ENCODE measurements at regions not wholly inside any gene's neighbourhood (a gene's known extent, or its start where the extent isn't known, plus 50 kb on each side); places are given as distances from the start of the nearest gene placed in this dataset.

- DNase-seq (ENCODE audit: extremely low read depth, low read depth), result no peak
Measured at GRCh38 chr17:72338304-72338703, 217.5 kb downstream of the SOX9 start.

- DNase-seq (ENCODE audit: extremely low read depth, low read depth), result peak; percentile 89
Measured at GRCh38 chr17:72338847-72339790, 218.3 kb downstream of the SOX9 start.

- DNase-seq (ENCODE audit: extremely low read depth, low read depth), result no peak
Measured at GRCh38 chr17:72340836-72341235, 220.0 kb downstream of the SOX9 start.

GRCh38 chr17:72342061-72342460 is 221.2 kb downstream of the SOX9 start:
- no peak for DNase-seq (ENCODE audit: extremely low read depth, low read depth)

GRCh38 chr17:72342627-72343527 is 222.1 kb downstream of the SOX9 start:
- DNase-seq (ENCODE audit: extremely low read depth, low read depth), result no peak

GRCh38 chr17:72343911-72344310 is 223.1 kb downstream of the SOX9 start:
- no peak for DNase-seq (ENCODE audit: extremely low read depth, low read depth)

- no peak for DNase-seq (ENCODE audit: extremely low read depth, low read depth)
Measured at GRCh38 chr17:72344613-72345012, 223.8 kb downstream of the SOX9 start.

GRCh38 chr17:72345088-72345487 is 224.3 kb downstream of the SOX9 start:
- no peak for DNase-seq (ENCODE audit: extremely low read depth, low read depth)

- DNase-seq (ENCODE audit: extremely low read depth, low read depth), result no peak
Measured at GRCh38 chr17:72345536-72345935, 224.7 kb downstream of the SOX9 start.

- DNase-seq (ENCODE audit: extremely low read depth, low read depth), result no peak
Measured at GRCh38 chr17:72346306-72346705, 225.5 kb downstream of the SOX9 start.

GRCh38 chr17:72349011-72349410 is 228.2 kb downstream of the SOX9 start:
- no peak for DNase-seq (ENCODE audit: extremely low read depth, low read depth)

- DNase-seq (ENCODE audit: extremely low read depth, low read depth), result no peak
Measured at GRCh38 chr17:72349491-72349995, 228.7 kb downstream of the SOX9 start.

GRCh38 chr17:72350073-72350472 is 229.3 kb downstream of the SOX9 start:
- DNase-seq (ENCODE audit: extremely low read depth, low read depth), result no peak

GRCh38 chr17:72351365-72351764 is 230.5 kb downstream of the SOX9 start:
- DNase-seq (ENCODE audit: extremely low read depth, low read depth), result no peak

GRCh38 chr17:72351884-72352346 is 231.1 kb downstream of the SOX9 start:
- DNase-seq (ENCODE audit: extremely low read depth, low read depth), result no peak

- no peak for DNase-seq (ENCODE audit: extremely low read depth, low read depth)
Measured at GRCh38 chr17:72353502-72353901, 232.7 kb downstream of the SOX9 start.

GRCh38 chr17:72354071-72354470 is 233.3 kb downstream of the SOX9 start:
- DNase-seq (ENCODE audit: extremely low read depth, low read depth), result no peak

- no peak for DNase-seq (ENCODE audit: extremely low read depth, low read depth)
Measured at GRCh38 chr17:72357764-72358365, 237.0 kb downstream of the SOX9 start.

GRCh38 chr17:72358465-72358864 is 237.6 kb downstream of the SOX9 start:
- DNase-seq (ENCODE audit: extremely low read depth, low read depth), result no peak

- DNase-seq (ENCODE audit: extremely low read depth, low read depth), result no peak
Measured at GRCh38 chr17:72359274-72359673, 238.5 kb downstream of the SOX9 start.

GRCh38 chr17:72359811-72360210 is 239.0 kb downstream of the SOX9 start:
- DNase-seq (ENCODE audit: extremely low read depth, low read depth), result no peak
